Muscle layer of duodenum (tissue), 2 donors: ENCODE measurements at regions not wholly inside any gene's neighbourhood (a gene's known extent, or its start where the extent isn't known, plus 50 kb on each side); places are given as distances from the start of the nearest gene placed in this dataset.

Source experiments
- H3K27ac ChIP-seq: one replicate; pipeline ENCODE4 v1.7.0; 2013; ENCODE audit warnings: mild to moderate bottlenecking, low read length
- H3K27me3 ChIP-seq: one replicate; pipeline ENCODE4 v1.7.0; 2013; ENCODE audit warnings: low read depth, mild to moderate bottlenecking, control low read depth, low read length
- H3K36me3 ChIP-seq, 2 donors: one replicate each; pipeline ENCODE4 v1.7.0; 2013; ENCODE audit warnings: low read length in 2 of 2, control low read depth in 1 of 2, mild to moderate bottlenecking in 1 of 2; ENCODE audit not compliant: insufficient read depth in 2 of 2, control insufficient read depth in 1 of 2
- H3K4me1 ChIP-seq, 2 donors: one replicate each; pipeline ENCODE4 v1.7.0; 2013; ENCODE audit warnings: low read length in 2 of 2, mild to moderate bottlenecking in 2 of 2, control low read depth in 1 of 2, moderate library complexity in 1 of 2; ENCODE audit not compliant: insufficient read depth in 2 of 2, control insufficient read depth in 1 of 2
- H3K4me3 ChIP-seq, 2 donors: one replicate each; pipeline ENCODE4 v1.7.0; 2013; ENCODE audit warnings: low read length in 2 of 2, low read depth in 1 of 2, mild to moderate bottlenecking in 1 of 2
- H3K9me3 ChIP-seq, 2 donors: one replicate each; pipeline ENCODE4 v1.7.0; 2013; ENCODE audit warnings: low read length in 2 of 2, control low read depth in 1 of 2, mild to moderate bottlenecking in 1 of 2; ENCODE audit not compliant: control insufficient read depth in 1 of 2
- donor health status: healthy.

GRCh38 chr12:93029091-93029490 is 100.0 kb upstream of the EEA1 start:
- H3K27me3 ChIP-seq = no peaks in the 10 kb centered on the region
- H3K4me1 ChIP-seq = peaks cover 0 to 9% of the 10 kb centered on the region in 2 donors
- H3K4me3 ChIP-seq = no peak overlapping the region
- no peak overlapping the region for H3K27ac ChIP-seq
- H3K36me3 ChIP-seq = no peaks in the 10 kb centered on the region
- H3K9me3 ChIP-seq = no peaks in the 10 kb centered on the region

- no peaks in the 10 kb centered on the region for H3K9me3 ChIP-seq
- H3K27me3 ChIP-seq = no peaks in the 10 kb centered on the region
- H3K4me3 ChIP-seq = no peak overlapping the region
- peaks cover 0 to 9% of the 10 kb centered on the region in 2 donors for H3K4me1 ChIP-seq
- H3K36me3 ChIP-seq = no peaks in the 10 kb centered on the region
- no peak overlapping the region for H3K27ac ChIP-seq
Measured at GRCh38 chr12:93031028-93031427, 101.9 kb upstream of the EEA1 start.

GRCh38 chr12:93032758-93033157 is 103.7 kb upstream of the EEA1 start:
- Histone ChIP-seq H3K27me3 (no peaks in the 10 kb centered on the region), H3K36me3 (no peaks in the 10 kb centered on the region), H3K27ac (no peak overlapping the region), H3K4me3 (no peak overlapping the region), H3K4me1 (peaks cover 0 to 9% of the 10 kb centered on the region in 2 donors), H3K9me3 (no peaks in the 10 kb centered on the region)

- Histone ChIP-seq H3K4me3 (no peak overlapping the region), H3K4me1 (peaks cover 0 to 9% of the 10 kb centered on the region in 2 donors), H3K9me3 (no peaks in the 10 kb centered on the region), H3K27ac (no peak overlapping the region), H3K36me3 (no peaks in the 10 kb centered on the region), H3K27me3 (no peaks in the 10 kb centered on the region)
Measured at GRCh38 chr12:93033948-93034347, 104.9 kb upstream of the EEA1 start.

GRCh38 chr12:93039062-93039461 is 110.0 kb upstream of the EEA1 start:
- Histone ChIP-seq H3K9me3 (no peaks in the 10 kb centered on the region), H3K27ac (no peak overlapping the region), H3K27me3 (no peaks in the 10 kb centered on the region), H3K36me3 (no peaks in the 10 kb centered on the region), H3K4me3 (no peak overlapping the region), H3K4me1 (no peaks in the 10 kb centered on the region)

GRCh38 chr12:93039930-93040329 is 110.8 kb upstream of the EEA1 start:
- no peaks in the 10 kb centered on the region for H3K36me3 ChIP-seq
- H3K9me3 ChIP-seq = no peaks in the 10 kb centered on the region
- no peak overlapping the region for H3K4me3 ChIP-seq
- no peaks in the 10 kb centered on the region for H3K27me3 ChIP-seq
- no peaks in the 10 kb centered on the region for H3K4me1 ChIP-seq
- H3K27ac ChIP-seq = no peak overlapping the region

- Histone ChIP-seq H3K27me3 (no peaks in the 10 kb centered on the region), H3K4me1 (no peaks in the 10 kb centered on the region), H3K9me3 (no peaks in the 10 kb centered on the region), H3K4me3 (no peak overlapping the region), H3K36me3 (no peaks in the 10 kb centered on the region), H3K27ac (no peak overlapping the region)
Measured at GRCh38 chr12:93040367-93040766, 111.3 kb upstream of the EEA1 start.

GRCh38 chr12:93041416-93041815 is 112.3 kb upstream of the EEA1 start:
- Histone ChIP-seq H3K27me3 (no peaks in the 10 kb centered on the region), H3K4me1 (no peaks in the 10 kb centered on the region), H3K36me3 (no peaks in the 10 kb centered on the region), H3K27ac (no peak overlapping the region), H3K9me3 (no peaks in the 10 kb centered on the region), H3K4me3 (no peak overlapping the region)

- no peaks in the 10 kb centered on the region for H3K27me3 ChIP-seq
- no peak overlapping the region for H3K27ac ChIP-seq
- no peaks in the 10 kb centered on the region for H3K36me3 ChIP-seq
- H3K9me3 ChIP-seq = no peaks in the 10 kb centered on the region
- no peaks in the 10 kb centered on the region for H3K4me1 ChIP-seq
- H3K4me3 ChIP-seq = no peak overlapping the region
Measured at GRCh38 chr12:93042283-93042682, 113.2 kb upstream of the EEA1 start.

- no peak overlapping the region for H3K4me3 ChIP-seq
- H3K27me3 ChIP-seq = no peaks in the 10 kb centered on the region
- H3K36me3 ChIP-seq = no peaks in the 10 kb centered on the region
- H3K4me1 ChIP-seq = no peaks in the 10 kb centered on the region
- no peaks in the 10 kb centered on the region for H3K9me3 ChIP-seq
- H3K27ac ChIP-seq = no peak overlapping the region
Measured at GRCh38 chr12:93042684-93043083, 113.6 kb upstream of the EEA1 start.

GRCh38 chr12:93043192-93043876 is 114.2 kb upstream of the EEA1 start:
- Histone ChIP-seq H3K27ac (no peak overlapping the region), H3K9me3 (no peaks in the 10 kb centered on the region), H3K27me3 (no peaks in the 10 kb centered on the region), H3K4me3 (no peak overlapping the region), H3K36me3 (no peaks in the 10 kb centered on the region), H3K4me1 (no peaks in the 10 kb centered on the region)

GRCh38 chr12:93043877-93044209 is 114.7 kb upstream of the EEA1 start:
- H3K27ac ChIP-seq = no peak overlapping the region
- no peaks in the 10 kb centered on the region for H3K27me3 ChIP-seq
- H3K4me1 ChIP-seq = no peaks in the 10 kb centered on the region
- H3K9me3 ChIP-seq = no peaks in the 10 kb centered on the region
- H3K4me3 ChIP-seq = no peak overlapping the region
- H3K36me3 ChIP-seq = no peaks in the 10 kb centered on the region
